ENCODE measurements at regions not wholly inside any gene's neighbourhood (a gene's known extent, or its start where the extent isn't known, plus 50 kb on each side); places are given as distances from the start of the nearest gene placed in this dataset.
A peak's percentile ranks its signal among the peaks of the same experiment; 100 is the strongest.

GRCh38 chr10:47071891-47072290 is 160.7 kb downstream of the PTPN20 start:
- Histone ChIP-seq H3K4me1 (ENCODE audit: control insufficient read depth in 5 of 5, insufficient read depth in 5 of 5, low read length in 5 of 5) (peaks cover 0 to 21% (median 0%) of the 10 kb centered on the region in 5 donors), H3K4me3 (no peak overlapping the region), H3K27ac (ENCODE audit: low read depth in 1 of 2, low read length in 1 of 2) (no peak overlapping the region), H3K36me3 (ENCODE audit: control insufficient read depth in 4 of 4, insufficient read depth in 4 of 4, low read length in 4 of 4) (no peaks in the 10 kb centered on the region), H3K9me3 (ENCODE audit: control insufficient read depth in 4 of 4, insufficient read depth in 3 of 4, low read length in 3 of 4) (no peaks in the 10 kb centered on the region), H3K27me3 (ENCODE audit: control insufficient read depth in 3 of 3, insufficient read depth in 3 of 3, low read length in 2 of 3) (no peaks in the 10 kb centered on the region), H3K9ac (ENCODE audit: insufficient read depth in 1 of 2, low read length in 2 of 2) (no peak overlapping the region)
- no peak for DNase-seq
- TF ChIP-seq, protein P1, sequence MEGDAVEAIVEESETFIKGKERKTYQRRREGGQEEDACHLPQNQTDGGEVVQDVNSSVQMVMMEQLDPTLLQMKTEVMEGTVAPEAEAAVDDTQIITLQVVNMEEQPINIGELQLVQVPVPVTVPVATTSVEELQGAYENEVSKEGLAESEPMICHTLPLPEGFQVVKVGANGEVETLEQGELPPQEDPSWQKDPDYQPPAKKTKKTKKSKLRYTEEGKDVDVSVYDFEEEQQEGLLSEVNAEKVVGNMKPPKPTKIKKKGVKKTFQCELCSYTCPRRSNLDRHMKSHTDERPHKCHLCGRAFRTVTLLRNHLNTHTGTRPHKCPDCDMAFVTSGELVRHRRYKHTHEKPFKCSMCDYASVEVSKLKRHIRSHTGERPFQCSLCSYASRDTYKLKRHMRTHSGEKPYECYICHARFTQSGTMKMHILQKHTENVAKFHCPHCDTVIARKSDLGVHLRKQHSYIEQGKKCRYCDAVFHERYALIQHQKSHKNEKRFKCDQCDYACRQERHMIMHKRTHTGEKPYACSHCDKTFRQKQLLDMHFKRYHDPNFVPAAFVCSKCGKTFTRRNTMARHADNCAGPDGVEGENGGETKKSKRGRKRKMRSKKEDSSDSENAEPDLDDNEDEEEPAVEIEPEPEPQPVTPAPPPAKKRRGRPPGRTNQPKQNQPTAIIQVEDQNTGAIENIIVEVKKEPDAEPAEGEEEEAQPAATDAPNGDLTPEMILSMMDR (IDR thresholded peaks at IDR 0.05; ENCODE audit: control extremely low read depth, extremely low read depth), result no peak
- no peak for ATAC-seq (ENCODE audit: insufficient read depth, low FRiP score)

- Histone ChIP-seq H3K9me3 (ENCODE audit: control insufficient read depth in 4 of 4, insufficient read depth in 3 of 4, low read length in 3 of 4) (peaks cover 0 to 2% (median under 1%) of the 10 kb centered on the region in 4 donors), H3K4me3 (no peak overlapping the region), H3K4me1 (ENCODE audit: control insufficient read depth in 5 of 5, insufficient read depth in 5 of 5, low read length in 5 of 5) (peaks cover 0 to 28% (median 0%) of the 10 kb centered on the region in 5 donors), H3K36me3 (ENCODE audit: control insufficient read depth in 4 of 4, insufficient read depth in 4 of 4, low read length in 4 of 4) (no peaks in the 10 kb centered on the region), H3K9ac (ENCODE audit: insufficient read depth in 1 of 2, low read length in 2 of 2) (no peak overlapping the region), H3K27ac (ENCODE audit: low read depth in 1 of 2, low read length in 1 of 2) (no peak overlapping the region), H3K27me3 (ENCODE audit: control insufficient read depth in 3 of 3, insufficient read depth in 3 of 3, low read length in 2 of 3) (no peaks in the 10 kb centered on the region)
- DNase-seq, result no peak
- TF ChIP-seq, protein P1 (IDR thresholded peaks at IDR 0.05; ENCODE audit: control extremely low read depth, extremely low read depth), result no peak
- no peak for ATAC-seq (ENCODE audit: insufficient read depth, low FRiP score)
- 84 to 89% methylated on average over 3 of the region's 3 CpGs for WGBS, 2 donors
Measured at GRCh38 chr10:47073967-47074366, 162.7 kb downstream of the PTPN20 start.

DNA sequence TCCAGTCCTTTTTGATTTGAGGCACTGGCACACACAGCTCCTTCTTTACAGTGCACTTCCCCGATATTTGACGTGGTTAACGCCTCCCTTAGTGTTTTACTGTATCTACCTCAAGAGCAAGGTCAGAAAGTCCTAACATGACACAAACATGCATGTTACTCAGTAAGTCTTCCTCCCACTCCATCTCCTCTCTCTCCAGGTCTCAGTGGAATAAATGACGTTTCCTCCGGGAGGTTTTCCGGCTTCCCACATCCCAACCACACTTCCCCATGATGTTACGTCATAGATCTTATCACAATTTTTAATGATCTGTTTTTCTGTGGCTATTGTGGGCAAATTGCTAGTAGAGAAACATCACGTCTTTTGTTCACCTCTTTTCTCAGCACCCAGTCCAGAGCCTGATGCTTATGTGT is 165.7 kb downstream of the PTPN20 start:
- Histone ChIP-seq H3K4me3 (no peak overlapping the region), H3K36me3 (ENCODE audit: control insufficient read depth in 4 of 4, insufficient read depth in 4 of 4, low read length in 4 of 4) (no peaks in the 10 kb centered on the region), H3K27me3 (ENCODE audit: control insufficient read depth in 3 of 3, insufficient read depth in 3 of 3, low read length in 2 of 3) (no peaks in the 10 kb centered on the region), H3K4me1 (ENCODE audit: control insufficient read depth in 5 of 5, insufficient read depth in 5 of 5, low read length in 5 of 5) (peaks cover 0 to 53% (median 0%) of the 10 kb centered on the region in 5 donors), H3K27ac (ENCODE audit: low read depth in 1 of 2, low read length in 1 of 2) (no peak overlapping the region), H3K9ac (ENCODE audit: insufficient read depth in 1 of 2, low read length in 2 of 2) (no peak overlapping the region), H3K9me3 (ENCODE audit: control insufficient read depth in 4 of 4, insufficient read depth in 3 of 4, low read length in 3 of 4) (peaks cover 0 to 2% (median under 1%) of the 10 kb centered on the region in 4 donors)
- ATAC-seq (ENCODE audit: insufficient read depth, low FRiP score) (no peak), DNase-seq (peak in 2 of 3 donors; percentile 63 to 67)
- WGBS, 2 donors, result 13 to 34% methylated on average over 8 of the region's 8 CpGs
- TF ChIP-seq, protein P1 (IDR thresholded peaks at IDR 0.05; ENCODE audit: control extremely low read depth, extremely low read depth), result no peak

GRCh38 chr10:47077386-47077785 is 166.2 kb downstream of the PTPN20 start:
- no peak overlapping the region for H3K4me3 ChIP-seq

More at GRCh38 chr10:47077386-47077785, 166.2 kb downstream of the PTPN20 start:
- H3K9me3 ChIP-seq (ENCODE audit: control insufficient read depth in 4 of 4, insufficient read depth in 3 of 4, low read length in 3 of 4), result peaks cover 0 to 2% (median under 1%) of the 10 kb centered on the region in 4 donors
- ATAC-seq (ENCODE audit: insufficient read depth, low FRiP score), result no peak
- no peaks in the 10 kb centered on the region for H3K27me3 ChIP-seq (ENCODE audit: control insufficient read depth in 3 of 3, insufficient read depth in 3 of 3, low read length in 2 of 3)
- no peaks in the 10 kb centered on the region for H3K36me3 ChIP-seq (ENCODE audit: control insufficient read depth in 4 of 4, insufficient read depth in 4 of 4, low read length in 4 of 4)
- no peak overlapping the region for H3K9ac ChIP-seq (ENCODE audit: insufficient read depth in 1 of 2, low read length in 2 of 2)
- 73 to 80% methylated on average over 9 of the region's 9 CpGs for WGBS, 2 donors
- peaks cover 0 to 53% (median 0%) of the 10 kb centered on the region in 5 donors for H3K4me1 ChIP-seq (ENCODE audit: control insufficient read depth in 5 of 5, insufficient read depth in 5 of 5, low read length in 5 of 5)
- peak; percentile 40 to 85 (median 76) for DNase-seq
- TF ChIP-seq, protein P1 (IDR thresholded peaks at IDR 0.05; ENCODE audit: control extremely low read depth, extremely low read depth), result no peak
- H3K27ac ChIP-seq (ENCODE audit: low read depth in 1 of 2, low read length in 1 of 2), result no peak overlapping the region
